H9 (cell line): ENCODE measurements at regions not wholly inside any gene's neighbourhood (a gene's known extent, or its start where the extent isn't known, plus 50 kb on each side); places are given as distances from the start of the nearest gene placed in this dataset.

Experiments
- DNase-seq: peaks from one replicate; pipeline ENCODE4 v3.0.0-alpha.2; 2017
- H2AFZ ChIP-seq: one replicate; pipeline ENCODE4 v1.6.1; 2013; ENCODE audit warnings: mild to moderate bottlenecking, low read length, control low read depth, moderate library complexity
- H2AK5ac ChIP-seq: 2 replicates; pipeline ENCODE4 v1.6.1; 2013; ENCODE audit warnings: low read length, control low read depth, mixed read lengths; ENCODE audit not compliant: insufficient read length
- H2BK120ac ChIP-seq: one replicate; pipeline ENCODE4 v1.6.1; 2013; ENCODE audit warnings: low read depth, mild to moderate bottlenecking, low read length, control low read depth, inconsistent platforms; ENCODE audit not compliant: poor library complexity, severe bottlenecking
- H2BK12ac ChIP-seq: 2 replicates; pipeline ENCODE4 v1.6.1; 2013; ENCODE audit warnings: low read length, control low read depth, mixed read lengths, low read depth; ENCODE audit not compliant: insufficient read length
- H2BK15ac ChIP-seq: 2 replicates; pipeline ENCODE4 v1.6.1; 2013; ENCODE audit warnings: low read depth, low read length, control low read depth
- H2BK20ac ChIP-seq: one replicate; pipeline ENCODE4 v1.6.1; 2013; ENCODE audit warnings: low read depth, mild to moderate bottlenecking, low read length, control low read depth, inconsistent platforms; ENCODE audit not compliant: poor library complexity, severe bottlenecking
- H2BK5ac ChIP-seq: 2 replicates; pipeline ENCODE4 v1.6.1; 2013; ENCODE audit warnings: low read length, control low read depth, mixed read lengths; ENCODE audit not compliant: insufficient read length
- H3K14ac ChIP-seq: 2 replicates; pipeline ENCODE4 v1.6.1; 2013; ENCODE audit warnings: low read length, control low read depth; ENCODE audit not compliant: insufficient read depth
- H3K18ac ChIP-seq: 2 replicates; pipeline ENCODE4 v1.6.1; 2013; ENCODE audit warnings: low read depth, mild to moderate bottlenecking, mixed read lengths, low read length, control low read depth; ENCODE audit not compliant: insufficient read length
- H3K23ac ChIP-seq: 2 replicates; pipeline ENCODE4 v1.6.1; 2013; ENCODE audit warnings: low read length, control low read depth, mixed read lengths, low read depth; ENCODE audit not compliant: insufficient read length
- H3K23me2 ChIP-seq: 2 replicates; pipeline ENCODE4 v1.6.1; 2013; ENCODE audit warnings: low read depth, mild to moderate bottlenecking, mixed read lengths, low read length, control low read depth; ENCODE audit not compliant: insufficient read length, poor library complexity, severe bottlenecking
- H3K27ac ChIP-seq: 2 replicates; pipeline ENCODE4 v1.5.1; 2013; ENCODE audit warnings: low read length, control low read depth, mixed read lengths, low read depth; ENCODE audit not compliant: insufficient read length
- H3K27me3 ChIP-seq: 2 replicates; pipeline ENCODE4 v1.6.1; 2013; ENCODE audit warnings: low read length, control low read depth, inconsistent platforms; ENCODE audit not compliant: insufficient read depth
- H3K4ac ChIP-seq: 2 replicates; pipeline ENCODE4 v1.6.1; 2013; ENCODE audit warnings: low read depth, mild to moderate bottlenecking, control low read depth, inconsistent platforms, low read length, moderate library complexity
- H3K4me1 ChIP-seq: 2 replicates; pipeline ENCODE4 v1.6.1; 2013; ENCODE audit warnings: low read length, control low read depth, inconsistent platforms; ENCODE audit not compliant: insufficient read depth
- H3K4me2 ChIP-seq: 2 replicates; pipeline ENCODE4 v1.6.1; 2013; ENCODE audit warnings: low read length, control low read depth, mixed read lengths; ENCODE audit not compliant: insufficient read length, insufficient read depth
- H3K56ac ChIP-seq: 2 replicates; pipeline ENCODE4 v1.6.1; 2013; ENCODE audit warnings: low read depth, mild to moderate bottlenecking, mixed read lengths, low read length, control low read depth; ENCODE audit not compliant: insufficient read length
- H3K79me1 ChIP-seq: 2 replicates; pipeline ENCODE4 v1.6.1; 2013; ENCODE audit warnings: low read depth, mild to moderate bottlenecking, moderate library complexity, low read length, control low read depth, inconsistent platforms; ENCODE audit not compliant: insufficient read depth, poor library complexity, severe bottlenecking
- H3K79me2 ChIP-seq: 2 replicates; pipeline ENCODE4 v1.6.1; 2013; ENCODE audit warnings: low read length, control low read depth, inconsistent platforms; ENCODE audit not compliant: insufficient read depth
- H3K9ac ChIP-seq: 2 replicates; pipeline ENCODE4 v1.6.1; 2013; ENCODE audit warnings: low read length, control low read depth, mixed read lengths; ENCODE audit not compliant: insufficient read length; ENCODE audit errors: extremely low read depth
- H3K9me3 ChIP-seq: one replicate; pipeline ENCODE4 v1.6.1; 2013; ENCODE audit warnings: low read depth, low read length, inconsistent platforms; ENCODE audit not compliant: control insufficient read depth
- H3T11ph ChIP-seq: one replicate; pipeline ENCODE4 v1.6.1; 2013; ENCODE audit warnings: mild to moderate bottlenecking, low read length, control low read depth, inconsistent platforms
- H4K20me1 ChIP-seq: one replicate; pipeline ENCODE4 v1.6.1; 2013; ENCODE audit not compliant: control insufficient read depth, insufficient read length, insufficient read depth
- H4K5ac ChIP-seq: 2 replicates; pipeline ENCODE4 v1.6.1; 2013; ENCODE audit warnings: low read depth, mild to moderate bottlenecking, mixed read lengths, low read length, control low read depth; ENCODE audit not compliant: insufficient read length
- H4K8ac ChIP-seq: replicated peaks from 2 replicates; pipeline ENCODE4 v1.6.1; 2013; ENCODE audit warnings: low read length, control low read depth, mixed read lengths, low read depth; ENCODE audit not compliant: insufficient read length
- H4K91ac ChIP-seq: 2 replicates; pipeline ENCODE4 v1.6.1; 2013; ENCODE audit warnings: low read depth, mild to moderate bottlenecking, moderate library complexity, mixed read lengths, low read length, control low read depth; ENCODE audit not compliant: insufficient read length
- H3K27ac Mint-ChIP-seq, 3 experiments: 2 replicates in 2 of 3; 3 replicates in 1 of 3; pipeline ENCODE4 v1.8.0; 2020 to 2021; ENCODE audit warnings: mixed read lengths in 3 of 3, mild to moderate bottlenecking in 1 of 3, moderate library complexity in 1 of 3
- H3K27me3 Mint-ChIP-seq: 2 replicates; pipeline ENCODE4 v1.8.0; 2021; ENCODE audit warnings: low read depth, mild to moderate bottlenecking, moderate library complexity, mixed read lengths
- H3K36me3 Mint-ChIP-seq, 3 experiments: 2 replicates in 2 of 3; 3 replicates in 1 of 3; pipeline ENCODE4 v1.8.0; 2020 to 2021; ENCODE audit warnings: low read depth in 3 of 3, mixed read lengths in 3 of 3; ENCODE audit not compliant: insufficient read depth in 1 of 3
- H3K4me1 Mint-ChIP-seq, 2 experiments: 2 replicates each; pipeline ENCODE4 v1.8.0; 2020; ENCODE audit warnings: mixed read lengths in 2 of 2
- H3K4me3 Mint-ChIP-seq, 2 experiments: 2 replicates in 1 of 2; 3 replicates in 1 of 2; pipeline ENCODE4 v1.8.0; 2020 to 2021; ENCODE audit warnings: mild to moderate bottlenecking in 2 of 2, mixed read lengths in 2 of 2, moderate library complexity in 1 of 2
- H3K9me3 Mint-ChIP-seq, 2 experiments: 2 replicates in 1 of 2; 3 replicates in 1 of 2; pipeline ENCODE4 v1.8.0; 2020; ENCODE audit warnings: mild to moderate bottlenecking in 2 of 2, mixed read lengths in 2 of 2, moderate library complexity in 1 of 2
- CTCF ChIP-seq: fragments of 200-600 bp; sonication (generic); conservative IDR thresholded peaks from 3 replicates; pipeline ENCODE4 v1.8.0; 2021; ENCODE audit warnings: antibody characterized with exemption, mild to moderate bottlenecking
- WGBS: extraction: QIAGEN DNeasy Blood & Tissue Kit; methylation state at CpG from one replicate; pipeline ENCODE4 v1.1.7; 2013; ENCODE audit warnings: missing lambda C conversion rate, low lambda C conversion rate, mixed read lengths; ENCODE audit not compliant: insufficient read length; ENCODE audit errors: extremely low coverage; 5-methylcytosine and 5-hydroxymethylcytosine counted together

GRCh38 chr6:94036024-94036423, 616.7 kb upstream of the EPHA7 start:
- H3K14ac ChIP-seq = no peak overlapping the region
- Mint-ChIP-seq H3K4me1 (no peaks in the 10 kb centered on the region), H3K36me3 (peaks cover 18 to 32% (median 23%) of the 10 kb centered on the region in 3 experiments), H3K27ac (no peak overlapping the region), H3K4me3 (no peak overlapping the region), H3K9me3 (peaks cover 31 to 32% of the 10 kb centered on the region in 2 experiments), H3K27me3 (peaks cover 1% of the 10 kb centered on the region)
- H4K91ac ChIP-seq = no peak overlapping the region
- H3K4ac ChIP-seq = no peak overlapping the region
- H3K9ac ChIP-seq = no peak overlapping the region
- no peak overlapping the region for H2AK5ac ChIP-seq
- no peaks in the 10 kb centered on the region for H3K27me3 ChIP-seq
- no peak overlapping the region for H2BK20ac ChIP-seq
- H4K5ac ChIP-seq = no peak overlapping the region
- H2BK120ac ChIP-seq = no peak overlapping the region
- H2AFZ ChIP-seq = no peak overlapping the region
- no peak overlapping the region for H2BK15ac ChIP-seq
- no peak overlapping the region for H2BK12ac ChIP-seq
- H4K8ac ChIP-seq = no peak overlapping the region
- no peaks in the 10 kb centered on the region for H3K79me2 ChIP-seq
- H3T11ph ChIP-seq = no peak overlapping the region
- no peak overlapping the region for H3K4me2 ChIP-seq
- no CpG with 5 or more reads among the region's 3 CpGs for WGBS
- no peak for DNase-seq
- H3K4me1 ChIP-seq = no peaks in the 10 kb centered on the region
- TF ChIP-seq CTCF = no peak
- H3K56ac ChIP-seq = no peak overlapping the region
- H3K18ac ChIP-seq = no peak overlapping the region
- no peaks in the 10 kb centered on the region for H3K23me2 ChIP-seq
- no peak overlapping the region for H3K23ac ChIP-seq
- no peaks in the 10 kb centered on the region for H4K20me1 ChIP-seq
- peaks cover 11% of the 10 kb centered on the region for H3K9me3 ChIP-seq
- H2BK5ac ChIP-seq = no peak overlapping the region
- no peaks in the 10 kb centered on the region for H3K79me1 ChIP-seq
- H3K27ac ChIP-seq = no peak overlapping the region
